Calu3 (cell line): ENCODE measurements at regions not wholly inside any gene's neighbourhood (a gene's known extent, or its start where the extent isn't known, plus 50 kb on each side); places are given as distances from the start of the nearest gene placed in this dataset.

Experiments used
- BruUV-seq: library from RNA; stranded (reverse); fragments of 400-500 nt; replicated peaks from 2 replicates; lab custom pipeline; 2021; lab: Mats Ljungman, UMichigan
- CTCF ChIA-PET: fragments of 300-600 bp; sonication (Branson Sonifier 250); formaldehyde crosslinking; loops from one replicate; lab custom pipeline; 2022; ENCODE audit warnings: antibody characterized with exemption; lab: Charles Lee
- DNase-seq: peaks from one replicate; pipeline ENCODE4 v3.0.0; 2022
- H3K27ac Mint-ChIP-seq: one replicate; pipeline ENCODE4 v1.8.0; 2022; ENCODE audit warnings: mixed read lengths; ENCODE audit not compliant: unreplicated experiment
- H3K27me3 Mint-ChIP-seq: one replicate; pipeline ENCODE4 v1.8.0; 2022; ENCODE audit warnings: mixed read lengths; ENCODE audit not compliant: unreplicated experiment
- H3K36me3 Mint-ChIP-seq: one replicate; pipeline ENCODE4 v1.8.0; 2022; ENCODE audit warnings: mild to moderate bottlenecking, moderate library complexity, mixed read lengths; ENCODE audit not compliant: insufficient read depth, unreplicated experiment
- H3K4me1 Mint-ChIP-seq: one replicate; pipeline ENCODE4 v1.8.0; 2022; ENCODE audit warnings: mild to moderate bottlenecking, low read depth, mixed read lengths; ENCODE audit not compliant: unreplicated experiment
- H3K4me3 Mint-ChIP-seq: one replicate; pipeline ENCODE4 v1.8.0; 2022; ENCODE audit warnings: mild to moderate bottlenecking, low read depth, moderate library complexity, mixed read lengths; ENCODE audit not compliant: unreplicated experiment
- H3K9me3 Mint-ChIP-seq: one replicate; pipeline ENCODE4 v1.8.0; 2022; ENCODE audit warnings: low read depth, mixed read lengths; ENCODE audit not compliant: unreplicated experiment
- intact Hi-C: fragments of 100-400 bp; cut with micrococcal nuclease; formaldehyde crosslinking; loops from one replicate; pipeline ENCODE4 v1.10.0; 2022; ENCODE audit not compliant: unreplicated experiment
- TF ChIP-seq, protein P1 (sequence below): fragments of 200-600 bp; IDR thresholded peaks from one replicate; pipeline ENCODE4 v1.8.0; 2022; ENCODE audit warnings: antibody characterized with exemption; ENCODE audit not compliant: unreplicated experiment

DNA sequence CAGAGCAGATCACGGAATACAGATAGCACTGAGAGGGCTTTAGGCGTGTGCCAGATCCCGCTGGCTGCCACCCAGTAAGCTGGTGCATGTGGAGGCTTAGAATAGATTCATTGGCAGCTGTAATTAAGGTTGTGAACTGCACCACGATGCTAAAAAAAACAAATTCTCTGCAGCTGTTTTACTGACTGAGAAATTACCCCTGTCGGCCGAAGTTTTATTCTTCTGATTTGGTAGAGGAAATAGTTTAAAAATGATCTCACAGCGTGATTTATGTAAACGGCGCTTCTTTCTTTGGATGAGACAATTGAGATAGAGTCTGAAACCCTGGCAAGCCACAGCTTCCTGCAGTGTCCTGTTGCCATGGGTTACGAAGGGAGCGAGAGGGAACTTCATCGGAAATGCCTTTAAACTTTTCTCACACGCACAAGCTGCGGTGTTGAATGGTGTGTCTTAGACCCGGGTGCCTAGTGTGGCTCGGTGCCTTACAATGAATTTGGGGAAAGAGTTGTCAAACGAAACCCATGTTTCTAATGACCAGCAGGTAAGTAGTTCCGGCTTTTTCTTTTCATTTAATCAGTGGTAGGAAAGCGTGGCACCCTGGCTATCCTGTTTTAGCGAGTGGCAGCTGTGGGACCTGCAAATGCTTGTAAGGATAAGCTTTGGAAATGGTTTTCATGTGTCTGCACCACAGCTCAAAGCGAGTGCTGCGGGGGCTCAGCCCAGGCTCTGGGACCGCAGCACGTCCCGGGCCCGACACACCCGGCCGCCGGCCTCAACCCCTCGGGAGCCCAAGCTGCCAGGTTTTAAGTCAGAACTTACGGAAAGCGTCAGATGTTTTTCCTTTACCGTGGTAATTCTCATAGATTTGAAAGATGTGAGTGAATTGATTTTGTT lies 71.7 kb upstream of the HGFAC start:
- no peak overlapping the region for H3K27ac Mint-ChIP-seq

DNA sequence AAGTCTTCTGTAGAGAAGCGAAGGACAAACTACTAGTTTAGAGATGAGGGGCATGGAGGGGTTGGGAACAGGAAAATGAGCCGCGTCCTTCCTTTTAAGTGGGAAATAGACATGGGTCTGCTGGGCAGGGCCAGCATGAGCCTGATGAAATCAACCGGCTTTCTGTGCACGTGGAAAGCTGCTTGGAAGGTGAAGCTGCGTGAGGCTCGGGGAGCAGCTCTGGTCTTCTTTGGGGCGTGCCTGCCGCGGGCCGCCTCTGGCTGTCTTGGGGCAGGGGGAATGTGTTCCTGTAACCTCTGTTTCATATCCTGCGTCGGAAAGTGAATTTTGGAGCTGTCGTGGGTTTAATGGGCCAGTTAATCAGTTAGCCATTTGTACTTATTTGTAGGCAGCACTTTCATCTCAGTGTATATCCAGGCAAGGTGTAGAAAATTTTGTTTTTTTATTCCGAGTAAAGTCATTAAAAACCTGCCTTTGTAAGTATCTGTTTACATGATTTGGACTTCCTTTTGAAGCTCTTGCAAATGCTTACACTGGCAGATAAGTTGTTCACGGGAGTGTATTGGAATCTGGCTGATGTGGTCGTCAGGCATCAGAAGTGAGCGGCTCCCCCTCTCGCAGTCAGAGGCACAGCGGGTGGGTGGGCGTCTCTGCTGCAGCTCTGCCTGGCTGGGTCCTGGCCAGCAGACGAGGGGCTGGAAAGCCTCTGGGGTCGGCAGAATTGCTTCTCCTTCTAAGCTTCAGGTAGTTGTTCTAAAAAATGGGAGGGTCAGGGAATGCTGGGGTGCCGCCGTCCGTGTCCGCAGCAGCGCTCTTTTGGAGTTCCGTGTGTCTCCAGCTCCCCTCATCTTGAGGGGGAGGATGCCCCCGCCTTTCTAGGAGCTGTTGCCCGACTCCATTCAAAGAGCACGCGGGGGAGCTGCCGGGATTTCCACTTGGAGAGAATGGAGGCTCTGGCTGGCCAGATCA lies 70.5 kb upstream of the HGFAC start:
- Mint-ChIP-seq H3K4me1 (no peaks in the 10 kb centered on the region), H3K9me3 (no peaks in the 10 kb centered on the region), H3K4me3 (no peak overlapping the region), H3K36me3 (peaks cover 4% of the 10 kb centered on the region), H3K27ac (no peak overlapping the region), H3K27me3 (no peaks in the 10 kb centered on the region)
- TF ChIP-seq, protein P1, sequence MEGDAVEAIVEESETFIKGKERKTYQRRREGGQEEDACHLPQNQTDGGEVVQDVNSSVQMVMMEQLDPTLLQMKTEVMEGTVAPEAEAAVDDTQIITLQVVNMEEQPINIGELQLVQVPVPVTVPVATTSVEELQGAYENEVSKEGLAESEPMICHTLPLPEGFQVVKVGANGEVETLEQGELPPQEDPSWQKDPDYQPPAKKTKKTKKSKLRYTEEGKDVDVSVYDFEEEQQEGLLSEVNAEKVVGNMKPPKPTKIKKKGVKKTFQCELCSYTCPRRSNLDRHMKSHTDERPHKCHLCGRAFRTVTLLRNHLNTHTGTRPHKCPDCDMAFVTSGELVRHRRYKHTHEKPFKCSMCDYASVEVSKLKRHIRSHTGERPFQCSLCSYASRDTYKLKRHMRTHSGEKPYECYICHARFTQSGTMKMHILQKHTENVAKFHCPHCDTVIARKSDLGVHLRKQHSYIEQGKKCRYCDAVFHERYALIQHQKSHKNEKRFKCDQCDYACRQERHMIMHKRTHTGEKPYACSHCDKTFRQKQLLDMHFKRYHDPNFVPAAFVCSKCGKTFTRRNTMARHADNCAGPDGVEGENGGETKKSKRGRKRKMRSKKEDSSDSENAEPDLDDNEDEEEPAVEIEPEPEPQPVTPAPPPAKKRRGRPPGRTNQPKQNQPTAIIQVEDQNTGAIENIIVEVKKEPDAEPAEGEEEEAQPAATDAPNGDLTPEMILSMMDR = no peak
- no peak for DNase-seq
- intact Hi-C loops = no loop called here
- CTCF ChIA-PET = no interaction called here
- BruUV-seq = no TSS peak

More for the DNA sequence above, 71.7 kb upstream of the HGFAC start:
- TF ChIP-seq, protein P1 = no peak
- Mint-ChIP-seq H3K27me3 (no peaks in the 10 kb centered on the region), H3K9me3 (no peaks in the 10 kb centered on the region), H3K4me3 (no peak overlapping the region), H3K36me3 (peaks cover 4% of the 10 kb centered on the region), H3K4me1 (no peaks in the 10 kb centered on the region)
- no TSS peak for BruUV-seq
- DNase-seq = no peak
- CTCF ChIA-PET = no interaction called here
- intact Hi-C loops = no loop called here

DNA sequence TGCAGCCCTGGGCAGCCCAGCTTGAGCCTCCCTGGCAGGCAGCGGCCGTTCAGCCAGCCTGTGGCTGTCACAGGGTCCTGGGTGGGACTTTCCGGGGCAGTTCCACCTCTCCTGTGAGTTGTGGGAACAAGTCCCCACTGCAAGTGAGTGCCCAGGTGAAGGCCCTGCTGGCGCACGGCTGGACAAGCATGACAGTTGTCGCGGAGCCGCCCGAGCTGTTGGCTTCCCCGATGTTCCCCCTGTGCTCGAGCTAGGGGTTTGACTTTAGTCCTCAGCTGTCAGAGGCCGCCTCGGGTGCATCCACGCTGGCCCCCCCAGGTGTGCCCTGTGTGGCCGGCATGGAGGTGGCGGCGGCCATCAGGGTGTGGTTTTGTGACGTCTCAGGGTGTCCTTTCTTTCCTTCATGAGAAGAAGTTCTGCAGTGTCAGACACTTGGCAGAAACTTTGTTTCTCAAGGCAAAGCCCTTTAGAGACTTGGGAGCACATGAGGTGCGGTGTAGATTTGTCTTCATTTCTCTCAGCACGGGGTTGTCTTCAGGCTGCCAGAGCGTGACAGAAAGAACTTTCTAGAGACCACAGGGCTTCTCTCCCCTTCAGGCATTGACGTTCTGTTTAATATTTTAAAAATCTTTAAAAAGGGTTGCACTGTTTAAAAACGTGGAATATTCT lies 69.4 kb upstream of the HGFAC start:
- TF ChIP-seq, protein P1 = no peak

DNA sequence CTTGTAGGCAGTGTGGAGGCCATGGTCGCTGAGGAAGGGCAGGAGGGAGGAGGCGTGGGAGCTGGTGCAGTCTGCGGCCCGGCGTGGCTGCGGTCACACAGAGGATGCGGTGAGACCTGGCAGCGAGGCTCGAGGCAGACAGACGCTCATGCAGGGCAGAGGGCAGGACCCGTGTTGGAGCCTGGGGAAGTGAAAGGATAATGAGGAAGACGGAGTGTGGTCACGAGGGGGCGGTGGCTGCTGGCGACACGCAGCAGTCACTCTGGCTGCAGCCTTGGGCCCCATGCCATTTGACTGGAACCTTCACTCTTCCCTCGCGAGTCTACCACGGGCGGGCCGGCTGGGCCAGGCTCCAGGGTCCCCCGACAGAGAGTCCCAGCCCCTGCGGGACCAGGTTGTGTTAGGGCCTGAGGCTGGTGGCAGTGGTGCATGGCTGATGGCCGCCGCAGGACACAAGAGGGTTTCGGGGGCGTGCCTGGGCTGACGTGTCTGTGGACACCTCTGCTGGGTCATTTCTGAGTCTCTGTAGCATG lies 68.8 kb upstream of the HGFAC start:
- Mint-ChIP-seq H3K27ac (no peak overlapping the region), H3K4me3 (no peak overlapping the region), H3K36me3 (no peaks in the 10 kb centered on the region), H3K9me3 (no peaks in the 10 kb centered on the region), H3K27me3 (no peaks in the 10 kb centered on the region), H3K4me1 (no peaks in the 10 kb centered on the region)
- intact Hi-C loops = no loop called here
- BruUV-seq = no TSS peak
- DNase-seq = no peak
- TF ChIP-seq, protein P1 = no peak
- CTCF ChIA-PET = no interaction called here

More for the DNA sequence above, 69.4 kb upstream of the HGFAC start:
- H3K27me3 Mint-ChIP-seq = no peaks in the 10 kb centered on the region
- H3K9me3 Mint-ChIP-seq = no peaks in the 10 kb centered on the region
- no peak for DNase-seq
- H3K27ac Mint-ChIP-seq = no peak overlapping the region
- no TSS peak for BruUV-seq
- no peaks in the 10 kb centered on the region for H3K4me1 Mint-ChIP-seq
- CTCF ChIA-PET = no interaction called here
- intact Hi-C loops = no loop called here
- H3K4me3 Mint-ChIP-seq = no peak overlapping the region
- no peaks in the 10 kb centered on the region for H3K36me3 Mint-ChIP-seq
